Mesenteric fat pad (tissue), 1 donor: ENCODE measurements at regions not wholly inside any gene's neighbourhood (a gene's known extent, or its start where the extent isn't known, plus 50 kb on each side); places are given as distances from the start of the nearest gene placed in this dataset.
"Not testable (repeated sequence)": the region's sequence is repeated elsewhere in the genome, so short reads cannot be mapped to it uniquely, and the experiment has no call there.

Source experiments
- DNase-seq: peaks from one replicate; pipeline ENCODE4 v3.0.0-alpha.2; 2020; ENCODE audit warnings: low spot score
- donor health status: DM: yes; HTN: yes; CAD: no.

DNA sequence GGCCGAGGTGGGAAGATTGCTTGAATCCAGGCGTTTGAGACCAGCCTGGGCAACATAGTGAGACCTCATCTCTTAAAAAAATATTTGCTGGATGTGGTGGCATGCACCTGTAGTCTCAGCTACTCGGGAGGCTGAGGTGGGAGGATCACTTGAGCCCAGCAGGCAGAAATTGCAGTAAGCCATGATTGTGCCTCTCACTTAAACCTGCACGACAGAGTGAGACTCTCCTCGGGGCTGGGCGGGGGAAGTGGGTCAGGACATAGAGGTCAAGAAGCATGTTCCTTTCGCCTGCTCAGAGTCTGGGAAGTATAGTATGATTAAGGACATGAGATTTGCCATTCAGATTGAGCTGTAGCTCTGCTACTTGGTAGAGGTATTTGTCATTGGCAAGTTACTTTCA lies 52.3 kb downstream of the SEPTIN7 start:
- DNase-seq: not testable (repeated sequence)

DNA sequence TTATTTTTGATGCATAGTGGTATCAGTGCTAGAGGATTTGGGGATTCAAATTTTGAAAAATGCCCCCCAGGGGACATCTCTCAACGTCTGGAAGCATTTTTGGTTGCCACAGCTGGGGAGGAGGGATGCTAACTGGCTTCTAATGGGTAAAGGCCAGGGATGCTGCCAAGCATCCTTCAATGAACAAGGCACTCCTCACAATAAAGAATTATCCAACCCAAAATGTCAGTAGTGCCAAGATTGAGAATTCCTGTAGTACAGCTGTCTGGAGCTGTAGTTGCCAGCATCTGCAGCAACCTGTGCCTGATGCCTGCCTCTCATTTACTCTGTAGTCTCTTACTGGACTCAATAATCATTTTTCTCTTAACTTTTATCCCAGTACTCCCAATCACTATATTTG lies 53.5 kb downstream of the SEPTIN7 start:
- DNase-seq: no peak

DNA sequence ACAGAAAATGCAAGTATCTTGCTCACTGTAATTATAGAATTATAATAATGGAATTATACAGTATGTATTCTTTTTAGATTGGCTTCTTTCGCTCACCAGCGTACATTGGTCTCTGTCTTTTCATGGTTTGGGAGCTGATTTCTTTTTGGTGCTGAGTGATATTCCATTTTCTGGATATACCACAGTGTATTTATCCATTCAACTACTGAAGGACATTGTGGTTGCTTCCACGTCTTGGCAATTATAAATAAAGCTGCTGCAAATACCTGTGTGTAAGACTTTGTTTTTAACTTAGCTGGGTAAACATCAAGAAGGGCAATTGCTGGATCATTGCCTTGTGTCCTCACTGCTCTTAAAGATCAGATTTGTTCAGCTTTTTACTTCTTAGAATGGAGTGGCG lies 55.3 kb downstream of the SEPTIN7 start:
- no peak for DNase-seq

DNA sequence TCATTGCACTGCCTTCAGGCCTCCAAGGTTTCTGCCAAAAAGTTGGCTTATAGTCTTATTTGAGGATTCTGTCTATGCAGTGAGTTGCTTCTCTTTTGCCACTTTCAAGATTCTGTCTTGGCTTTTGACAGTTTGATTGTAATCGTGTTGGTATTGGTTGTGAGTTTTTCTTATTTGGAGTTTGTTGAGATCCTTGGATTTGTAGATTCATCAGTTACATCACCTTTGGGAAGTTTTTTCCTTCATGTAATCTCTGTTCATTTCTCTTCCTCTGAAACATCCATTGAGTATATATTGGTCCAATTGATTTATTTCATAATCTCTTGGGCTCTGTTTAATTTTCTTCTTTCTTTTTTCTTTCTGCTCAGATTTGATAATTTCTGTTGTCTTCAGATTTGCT lies 59.8 kb downstream of the SEPTIN7 start:
- no peak for DNase-seq

DNA sequence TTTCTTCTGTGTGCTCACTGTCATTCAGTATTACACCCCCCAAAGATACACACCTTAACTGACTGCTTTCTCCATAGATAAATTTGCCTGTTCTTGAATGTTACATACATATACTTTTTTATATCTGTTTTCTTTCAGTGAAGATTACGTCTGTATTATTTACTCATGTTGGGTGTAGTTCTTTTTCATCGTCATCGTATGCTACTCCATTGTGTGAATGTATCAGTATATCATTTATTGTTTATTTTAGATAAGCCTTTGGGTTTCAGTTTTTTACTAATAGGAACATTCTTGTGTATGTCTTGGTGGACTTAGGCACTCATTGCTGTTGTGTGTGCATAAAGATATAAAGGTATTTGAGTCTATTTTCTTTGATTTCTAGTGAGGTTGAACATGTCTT lies 64.4 kb downstream of the SEPTIN7 start:
- no peak for DNase-seq

DNA sequence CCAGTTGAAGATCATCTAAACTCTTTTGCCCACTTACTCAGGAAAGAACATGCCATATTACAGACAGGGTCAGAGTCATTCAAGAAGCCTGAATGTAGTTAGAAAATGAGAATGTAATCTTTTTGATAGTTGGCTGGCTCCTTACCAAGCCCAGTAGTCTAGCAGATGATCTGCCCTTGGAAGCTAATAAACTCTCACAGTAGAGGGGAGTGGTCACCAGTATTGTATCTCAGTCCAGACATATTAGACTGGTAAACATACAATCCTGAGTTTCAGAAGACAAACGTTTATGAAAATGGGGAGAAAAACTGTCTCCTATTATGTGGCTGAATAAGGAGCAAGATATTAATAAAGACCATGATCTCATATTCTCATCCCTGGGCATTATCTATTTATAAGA lies 65.3 kb downstream of the SEPTIN7 start:
- no peak for DNase-seq

DNA sequence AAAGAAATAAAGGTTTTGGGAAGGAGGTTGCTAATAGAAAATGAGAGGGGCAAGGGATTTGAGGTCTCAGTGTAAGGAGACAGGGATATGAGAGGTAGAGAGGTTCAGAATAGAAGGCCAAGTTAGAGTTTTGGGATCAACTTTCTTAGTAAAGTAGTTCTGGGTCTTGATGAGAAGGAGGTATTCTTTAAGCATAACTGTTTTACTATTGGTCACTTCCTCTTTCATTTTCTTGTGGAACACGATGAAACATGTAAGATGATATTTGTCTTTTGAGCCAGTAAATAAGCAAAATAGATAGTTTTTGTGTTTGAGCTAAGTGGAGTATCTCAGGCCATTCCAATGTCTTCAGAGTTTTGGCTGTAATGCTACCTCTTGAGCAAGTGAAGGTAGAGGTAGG lies 68.3 kb downstream of the SEPTIN7 start:
- not testable (repeated sequence) for DNase-seq

DNA sequence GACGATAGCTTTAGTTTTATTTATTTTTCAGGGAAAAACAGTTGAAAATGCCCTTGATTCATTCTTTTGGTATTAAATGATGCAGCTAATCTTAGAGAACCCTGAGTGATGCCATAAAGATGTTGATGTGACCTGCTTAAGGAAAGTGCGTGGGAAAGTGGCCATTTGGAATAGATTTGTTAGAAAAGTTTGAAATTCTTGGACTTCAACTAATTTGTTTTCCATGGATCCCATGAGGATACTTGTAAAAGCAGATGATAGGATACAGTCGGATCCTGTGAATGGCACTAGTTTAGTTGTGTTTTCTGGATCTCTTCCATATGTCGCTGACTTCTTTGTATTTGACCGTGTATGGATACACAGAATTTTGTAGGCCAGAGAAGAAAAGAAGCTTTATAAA lies 69.0 kb downstream of the SEPTIN7 start:
- DNase-seq: no peak

DNA sequence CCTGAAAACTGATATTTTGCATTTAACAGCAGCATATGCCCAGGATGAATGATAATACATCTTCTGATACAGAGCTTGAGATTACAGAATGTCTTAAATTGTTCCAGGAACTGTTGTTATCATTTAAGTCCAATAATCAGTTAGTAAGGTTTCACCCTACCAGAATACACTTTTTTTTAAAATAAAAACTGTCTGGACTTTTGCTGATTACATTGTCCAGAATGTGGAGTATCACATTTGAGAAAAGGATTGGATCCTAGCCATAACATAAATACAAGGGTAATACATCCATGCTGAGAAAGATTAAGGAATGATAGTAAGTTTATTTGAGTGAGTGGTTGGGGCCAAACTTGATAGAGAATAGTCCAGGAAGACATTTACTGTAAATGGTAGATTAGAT lies 71.0 kb downstream of the SEPTIN7 start:
- no peak for DNase-seq

DNA sequence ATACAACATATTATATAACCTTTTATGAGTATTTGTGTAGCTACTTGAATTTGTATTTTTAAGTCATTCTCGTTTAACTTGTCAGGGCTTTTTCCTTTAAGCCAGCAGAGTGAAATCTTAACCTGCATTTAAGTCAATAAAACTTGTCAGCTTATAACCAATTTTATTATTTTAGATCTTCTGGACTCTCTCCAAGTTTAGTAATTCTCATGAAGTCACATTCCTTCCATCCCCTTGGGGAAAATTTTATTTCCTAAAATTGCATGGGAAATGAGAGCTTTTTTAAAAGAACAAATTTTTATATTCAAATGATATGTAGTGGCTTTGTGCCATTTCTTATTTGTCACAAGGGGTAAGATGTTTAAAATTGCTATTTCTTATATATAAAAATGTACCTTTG lies 74.0 kb downstream of the SEPTIN7 start:
- DNase-seq: no peak

DNA sequence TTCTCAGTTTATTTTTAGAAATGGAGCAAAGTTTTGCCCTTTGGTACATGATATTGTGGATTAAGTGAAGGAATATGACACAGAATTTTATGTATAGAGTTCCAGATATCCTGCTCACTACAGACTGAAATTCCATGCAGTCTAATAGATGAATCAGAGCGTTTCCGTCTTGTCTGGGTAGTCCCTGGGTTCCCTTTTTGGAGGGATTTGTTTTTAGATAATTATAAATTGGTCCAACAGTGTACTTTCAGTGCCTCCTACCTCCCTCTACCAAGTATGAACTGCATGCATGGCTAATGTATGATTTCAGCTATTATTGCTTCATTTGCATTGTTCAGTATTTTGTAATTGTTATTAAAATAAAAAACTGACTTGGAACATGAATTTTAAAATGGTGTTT lies 74.4 kb downstream of the SEPTIN7 start:
- no peak for DNase-seq

DNA sequence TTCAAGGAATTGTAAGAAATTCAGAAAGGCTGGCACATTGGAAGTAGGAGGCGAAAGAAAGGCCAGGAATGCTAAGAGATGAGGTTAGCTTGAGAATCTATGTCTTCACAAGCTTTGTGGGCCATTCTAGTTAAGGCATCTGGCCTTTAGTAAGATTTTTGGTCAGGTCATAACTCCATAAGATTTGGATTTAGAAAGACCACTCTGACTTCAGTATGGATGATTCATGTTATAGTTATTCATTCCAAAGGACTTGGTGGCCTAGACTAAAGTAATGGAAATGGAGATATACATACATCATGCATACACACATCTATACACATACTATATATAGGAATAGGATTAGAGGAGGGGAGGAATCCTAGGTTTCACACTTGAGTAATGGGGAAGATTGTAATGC lies 77.5 kb downstream of the SEPTIN7 start:
- DNase-seq: no peak

DNA sequence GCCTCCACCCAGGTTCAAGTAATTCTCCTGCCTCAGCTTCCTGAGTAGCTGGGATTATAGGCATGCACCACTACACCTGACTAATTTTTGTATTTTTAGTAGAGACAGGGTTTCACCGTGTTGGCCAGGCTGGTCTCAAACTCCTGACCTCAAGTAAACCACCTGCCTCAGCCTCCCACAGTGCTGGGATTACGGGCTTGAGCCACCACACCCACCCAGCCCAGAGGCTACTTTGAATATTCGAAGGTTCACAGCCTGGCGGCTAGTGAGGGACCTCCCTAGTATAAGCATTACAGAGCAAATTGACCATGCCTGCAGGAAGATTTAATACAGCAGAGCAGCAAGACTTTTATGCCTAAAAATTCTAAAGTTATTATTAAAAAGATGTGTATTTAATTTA lies 86.6 kb downstream of the SEPTIN7 start:
- DNase-seq: not testable (repeated sequence)

DNA sequence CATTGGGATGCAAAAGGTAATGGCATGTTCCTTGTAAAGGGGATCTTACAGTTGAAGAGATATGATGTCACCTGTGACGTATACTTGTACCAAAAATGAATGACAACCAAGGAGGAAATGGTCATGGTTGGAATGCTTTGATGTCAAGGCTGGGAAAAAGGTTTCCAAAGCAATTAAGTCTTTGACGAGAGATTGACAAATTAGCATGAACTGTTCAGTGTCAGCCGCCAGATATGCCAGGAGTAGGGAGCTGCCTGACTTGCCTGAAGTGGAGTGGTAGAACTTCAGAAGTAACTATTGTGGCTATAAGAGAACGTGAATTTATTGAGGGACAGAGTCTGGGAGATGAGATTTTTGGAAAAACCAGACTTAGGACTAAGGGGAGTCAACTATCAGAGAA lies 88.1 kb downstream of the SEPTIN7 start:
- no peak for DNase-seq

DNA sequence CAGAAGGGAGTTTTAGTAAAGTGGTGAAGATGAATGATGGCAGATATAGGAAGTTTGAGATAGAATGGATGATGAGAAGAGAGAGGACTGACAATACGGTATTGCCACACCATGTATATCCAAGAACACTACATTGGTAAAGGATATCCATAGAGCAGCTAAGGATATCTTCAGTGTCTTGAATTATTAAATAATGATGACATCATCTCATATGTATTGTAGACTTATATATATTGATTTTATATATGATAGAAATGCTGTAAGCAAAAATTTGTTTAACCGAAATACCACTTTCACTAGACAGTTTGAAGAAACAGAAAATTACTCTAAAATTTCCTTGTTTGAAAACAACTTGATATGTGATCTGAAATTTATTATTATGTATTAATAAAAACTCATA lies 89.0 kb downstream of the SEPTIN7 start:
- DNase-seq: no peak

DNA sequence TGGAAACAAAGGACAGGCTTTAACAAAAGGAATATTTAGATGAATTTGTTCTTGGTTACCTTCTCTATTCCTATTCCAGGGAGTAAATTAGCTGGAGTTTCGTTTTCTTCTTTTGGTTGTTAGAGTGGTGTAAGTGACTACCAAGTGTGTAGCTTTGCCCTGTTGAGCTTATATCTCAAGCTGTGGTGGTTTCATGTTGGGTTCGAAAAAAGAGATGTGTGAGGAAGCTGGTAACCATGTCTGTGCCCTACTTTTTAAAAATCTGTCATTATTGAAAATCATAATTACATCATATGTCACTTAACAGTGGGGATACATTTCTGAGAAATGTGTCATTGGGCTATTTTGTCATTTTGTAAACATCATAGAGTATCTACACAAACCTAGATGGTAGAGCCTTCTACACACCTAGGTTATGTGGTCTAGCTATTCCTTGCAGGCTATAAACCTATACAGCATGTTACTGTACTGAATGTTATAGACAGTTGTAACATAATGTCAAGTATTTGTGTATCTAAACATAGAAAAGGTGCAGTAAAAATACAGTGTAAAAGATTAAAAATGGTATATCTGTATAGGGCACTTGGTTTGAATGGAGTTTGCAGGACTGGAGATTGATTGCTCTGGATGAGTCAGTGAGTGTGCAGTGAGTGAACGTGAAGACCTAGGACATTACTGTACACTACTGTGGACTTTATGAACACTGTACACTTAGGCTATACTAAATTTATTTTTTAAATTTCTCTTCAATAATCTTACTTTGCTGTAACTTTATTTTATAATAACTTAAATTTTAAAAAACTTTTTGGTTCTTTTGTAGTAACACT lies 90.4 kb downstream of the SEPTIN7 start:
- DNase-seq: no peak

DNA sequence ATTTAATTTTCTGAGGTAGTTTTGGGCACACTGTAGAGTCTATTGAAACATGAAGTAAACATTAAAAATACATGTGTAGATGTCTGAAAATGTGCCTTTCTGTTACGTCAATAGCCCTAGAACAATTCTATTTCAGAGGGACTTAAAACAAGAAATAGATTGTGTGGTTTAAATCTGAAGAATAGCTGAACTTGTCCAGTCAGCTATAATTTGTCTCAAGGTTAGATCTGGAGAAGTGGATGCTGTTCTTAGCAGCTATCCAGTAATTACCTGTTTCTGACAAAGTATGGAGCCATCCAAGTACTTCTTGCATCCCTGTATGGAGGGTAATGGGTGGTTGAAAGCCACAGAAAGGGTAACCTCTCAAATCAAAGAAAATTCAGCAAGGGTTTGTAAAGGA lies 92.8 kb downstream of the SEPTIN7 start:
- DNase-seq: no peak

DNA sequence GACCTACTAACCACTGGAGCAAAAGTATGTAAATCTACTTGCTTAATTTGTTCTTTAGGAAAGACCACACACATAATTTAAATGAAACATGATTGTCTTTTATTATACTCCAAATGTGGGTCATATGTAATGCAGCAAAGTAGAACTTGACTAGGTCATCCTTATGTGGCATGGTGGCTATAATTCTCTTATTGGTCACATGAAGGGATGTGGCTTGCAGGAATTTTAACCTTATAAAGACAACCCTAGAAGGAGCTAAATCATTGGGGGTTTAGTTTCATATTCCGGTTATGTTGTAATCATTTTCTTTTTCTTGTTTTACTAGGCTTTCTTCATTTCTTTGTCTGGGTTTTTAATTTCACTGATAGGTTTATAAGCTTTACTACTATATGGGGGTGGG lies 93.9 kb downstream of the SEPTIN7 start:
- DNase-seq: no peak

DNA sequence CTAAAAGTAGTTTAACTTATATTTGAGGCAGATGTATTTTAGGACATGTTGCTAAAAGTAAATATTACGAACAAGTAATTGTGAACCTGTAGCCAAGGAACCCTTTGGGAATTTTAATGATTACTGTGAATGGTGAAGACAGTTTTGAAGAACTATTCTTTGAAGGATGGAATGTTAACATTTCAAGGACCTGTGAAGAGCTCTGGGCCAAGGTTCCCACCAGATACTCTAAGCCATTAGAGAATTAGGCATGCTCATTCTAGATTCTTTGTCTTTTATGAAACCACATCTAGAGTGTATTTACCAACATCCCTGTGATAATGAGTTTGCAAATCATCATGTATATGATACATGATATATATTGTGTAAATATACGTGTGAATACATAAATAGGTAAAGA lies 99.8 kb downstream of the SEPTIN7 start:
- no peak for DNase-seq

DNA sequence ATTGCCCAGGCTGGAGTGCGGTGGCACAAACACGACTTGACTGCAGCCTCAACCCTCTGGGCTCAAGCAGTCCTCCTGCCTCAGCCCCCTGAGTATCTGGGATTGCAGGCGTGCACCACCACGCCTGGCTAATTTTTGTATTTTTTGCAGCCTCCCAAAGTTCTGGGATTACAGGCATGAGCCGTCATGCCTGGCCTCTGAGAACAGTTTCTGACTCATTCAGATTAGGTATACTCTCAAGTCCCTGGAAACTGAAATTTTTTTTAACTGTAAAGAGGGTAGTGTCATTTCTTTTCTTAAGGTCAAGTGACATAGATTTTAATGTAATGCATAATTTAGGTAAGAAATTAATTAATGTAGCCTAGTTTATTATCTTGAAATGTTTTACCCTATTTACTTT lies 104.7 kb downstream of the SEPTIN7 start:
- no peak for DNase-seq

DNA sequence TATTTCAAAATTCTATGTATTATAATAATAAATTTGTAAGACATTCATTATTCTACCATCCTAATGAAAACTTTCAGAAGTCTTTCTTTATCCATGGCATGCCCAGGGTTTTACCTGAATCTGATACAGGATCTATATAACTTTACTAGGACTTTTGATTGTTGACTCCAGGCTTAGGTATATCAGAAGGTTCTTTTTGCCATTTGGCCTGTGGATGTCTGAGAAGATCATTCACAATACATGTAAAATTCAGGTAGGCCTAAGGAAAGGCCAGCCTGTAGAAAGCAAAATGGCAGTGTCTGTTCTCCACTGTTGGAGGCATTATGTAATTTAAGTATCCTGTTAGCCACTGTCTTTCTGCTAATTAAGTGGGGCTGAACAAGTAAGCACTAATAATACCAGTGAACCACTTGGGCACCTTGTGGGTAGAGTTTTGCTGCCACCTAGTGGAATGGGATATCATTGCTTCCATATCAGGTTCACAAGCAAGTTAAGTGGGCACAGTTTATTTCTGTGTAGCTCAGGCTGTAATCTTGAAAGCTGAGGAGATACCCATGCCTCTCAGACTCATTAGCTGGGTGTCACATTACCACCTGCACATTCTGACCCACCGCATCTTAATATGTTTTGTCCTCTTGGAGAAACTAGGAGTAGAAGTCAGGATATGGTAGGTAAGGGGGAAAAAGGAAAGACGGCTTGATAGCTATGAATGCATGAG lies 105.5 kb downstream of the SEPTIN7 start:
- DNase-seq: no peak

DNA sequence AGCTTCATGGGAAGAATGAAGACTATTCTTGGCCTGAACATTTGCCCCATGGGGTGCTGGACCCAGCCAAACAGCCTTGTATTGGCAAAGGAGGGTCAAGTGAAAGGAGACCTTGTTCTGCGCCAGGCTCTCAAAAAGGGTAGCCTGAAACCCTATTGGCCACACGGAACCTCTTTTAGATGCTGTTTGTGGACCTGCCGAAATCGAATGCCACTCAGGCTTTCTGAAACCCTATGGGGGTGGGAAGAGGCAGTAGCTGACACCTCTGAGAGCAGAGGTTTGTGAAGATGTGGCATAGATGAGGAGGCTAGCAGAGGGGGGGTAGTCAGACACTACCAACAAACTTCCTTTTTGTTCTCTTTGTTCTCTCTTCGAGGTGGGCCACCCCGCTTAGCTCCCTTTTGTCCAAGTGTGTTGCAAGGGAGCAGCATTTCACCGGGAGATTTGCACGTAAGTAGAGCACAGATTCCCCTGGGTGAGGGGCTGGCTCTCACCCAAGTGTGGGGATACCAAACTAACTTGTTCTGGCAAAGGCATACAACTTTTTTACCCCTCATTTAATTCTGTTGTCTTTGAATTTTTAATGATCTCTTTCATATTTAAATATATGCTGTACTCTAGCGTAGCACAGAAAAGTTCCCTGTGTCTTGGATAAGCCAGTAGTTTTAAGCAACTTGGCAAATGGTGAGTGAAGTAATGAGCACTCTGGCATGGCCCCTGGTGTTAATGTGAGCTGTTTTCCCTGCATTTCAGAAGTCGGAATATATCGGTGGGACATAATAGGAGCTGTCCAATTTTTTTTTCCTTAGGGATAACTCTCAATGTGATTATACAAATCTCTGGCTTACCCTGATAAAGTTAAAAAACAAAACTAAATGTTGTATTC lies 107.7 kb downstream of the SEPTIN7 start:
- no peak for DNase-seq
